CD4-positive, alpha-beta T cell (primary cell): ENCODE measurements at regions not wholly inside any gene's neighbourhood (a gene's known extent, or its start where the extent isn't known, plus 50 kb on each side); places are given as distances from the start of the nearest gene placed in this dataset.

Source experiments
- ATAC-seq: fragments of 200-7000 bp; cut with Tn5 transposase; one replicate; pipeline ENCODE4 v1.10.0; 2022; ENCODE audit warnings: mild to moderate bottlenecking; ENCODE audit not compliant: poor library complexity
- CTCF ChIA-PET: fragments of 350-600 bp; sonication (Branson Sonifier 250); formaldehyde crosslinking; loops from one replicate; lab custom pipeline; 2021; ENCODE audit warnings: antibody characterized with exemption, inconsistent platforms; lab: Charles Lee
- POLR2A ChIA-PET: fragments of 350-600 bp; sonication (Branson Sonifier 250); formaldehyde crosslinking; loops from one replicate; lab custom pipeline; 2021; ENCODE audit warnings: antibody characterized with exemption, inconsistent platforms; lab: Charles Lee
- DNase-seq, 14 experiments: peaks; one replicate each; pipeline ENCODE4 v3.0.0-alpha.2; 2013 to 2020; ENCODE audit warnings: mixed read lengths in 2 of 14
- H3K27ac ChIP-seq, 2 donors: one replicate each; pipeline versions ENCODE4 v1.5.1 to v1.7.0; 2013; ENCODE audit warnings: low read length in 2 of 2, low read depth in 1 of 2, mild to moderate bottlenecking in 1 of 2
- H3K27me3 ChIP-seq, 2 experiments: 1 replicate in 1 of 2; 2 replicates in 1 of 2; pipeline versions ENCODE4 v1.6.1 to v1.7.0; 2013; ENCODE audit warnings: low read length in 2 of 2, control low read depth in 1 of 2, mild to moderate bottlenecking in 1 of 2, moderate library complexity in 1 of 2; ENCODE audit not compliant: insufficient read depth in 2 of 2, control insufficient read depth in 1 of 2
- H3K36me3 ChIP-seq: one replicate; pipeline ENCODE4 v1.6.1; 2013; ENCODE audit warnings: low read length, control low read depth; ENCODE audit not compliant: insufficient read depth
- H3K4me1 ChIP-seq: one replicate; pipeline ENCODE4 v1.6.1; 2013; ENCODE audit warnings: low read length, control low read depth; ENCODE audit not compliant: insufficient read depth
- H3K4me3 ChIP-seq: one replicate; pipeline ENCODE4 v1.5.1; 2013; ENCODE audit warnings: mild to moderate bottlenecking, low read length, moderate library complexity
- H3K9me3 ChIP-seq, 2 experiments: 1 replicate in 1 of 2; 2 replicates in 1 of 2; pipeline versions ENCODE4 v1.6.1 to v1.7.0; 2013; ENCODE audit warnings: low read length in 2 of 2, mild to moderate bottlenecking in 2 of 2, control low read depth in 1 of 2, moderate library complexity in 1 of 2; ENCODE audit not compliant: control insufficient read depth in 1 of 2, insufficient read depth in 1 of 2
- H3K27ac Mint-ChIP-seq: one replicate; pipeline ENCODE4 v1.8.0; 2020; ENCODE audit warnings: mixed read lengths
- H3K27me3 Mint-ChIP-seq: one replicate; pipeline ENCODE4 v1.8.0; 2021; ENCODE audit warnings: mixed read lengths
- H3K36me3 Mint-ChIP-seq: one replicate; pipeline ENCODE4 v1.8.0; 2021; ENCODE audit warnings: low read depth, mixed read lengths
- H3K4me1 Mint-ChIP-seq: one replicate; pipeline ENCODE4 v1.8.0; 2021; ENCODE audit warnings: low read depth, mixed read lengths
- H3K4me3 Mint-ChIP-seq: one replicate; pipeline ENCODE4 v1.8.0; 2020; ENCODE audit warnings: mild to moderate bottlenecking, mixed read lengths
- H3K9me3 Mint-ChIP-seq: one replicate; pipeline ENCODE4 v1.8.0; 2020; ENCODE audit warnings: mixed read lengths
- CTCF ChIP-seq: fragments of 200-600 bp; IDR thresholded peaks from one replicate; pipeline ENCODE4 v1.8.0; 2022; ENCODE audit warnings: antibody characterized with exemption, mild to moderate bottlenecking
- intact Hi-C, 2 experiments: fragments of 100-400 bp; cut with DNase I in 1 of 2; cut with micrococcal nuclease in 1 of 2; formaldehyde crosslinking; loops; one replicate each; pipeline versions ENCODE4 v1.15.1 to v1.9.0; 2023 to 2025; cut with DNase I, micrococcal nuclease

GRCh38 chr5:6086871-6087270, 291.5 kb downstream of the MED10 start:
- H3K27me3 Mint-ChIP-seq = no peaks in the 10 kb centered on the region
- H3K4me3 Mint-ChIP-seq = no peak overlapping the region
- ChIA-PET CTCF (no interaction called here), POLR2A (no interaction called here)
- peaks cover 2% of the 10 kb centered on the region for H3K9me3 Mint-ChIP-seq
- H3K9me3 ChIP-seq = peaks cover 0 to 5% of the 10 kb centered on the region in 2 experiments
- no peak overlapping the region for H3K27ac Mint-ChIP-seq
- H3K27ac ChIP-seq = no peak overlapping the region
- DNase-seq = no peak
- H3K4me1 ChIP-seq = no peaks in the 10 kb centered on the region
- TF ChIP-seq CTCF = no peak
- no peaks in the 10 kb centered on the region for H3K4me1 Mint-ChIP-seq
- no peak for ATAC-seq
- no peaks in the 10 kb centered on the region for H3K27me3 ChIP-seq
- no peaks in the 10 kb centered on the region for H3K36me3 Mint-ChIP-seq
- H3K4me3 ChIP-seq = no peak overlapping the region
- no peaks in the 10 kb centered on the region for H3K36me3 ChIP-seq
- intact Hi-C loops = no loop called here

GRCh38 chr5:6085341-6085860, 292.9 kb downstream of the MED10 start:
- Mint-ChIP-seq H3K27ac (no peak overlapping the region), H3K36me3 (no peaks in the 10 kb centered on the region), H3K4me1 (no peaks in the 10 kb centered on the region), H3K27me3 (no peaks in the 10 kb centered on the region), H3K4me3 (no peak overlapping the region), H3K9me3 (no peaks in the 10 kb centered on the region)
- no peaks in the 10 kb centered on the region for H3K4me1 ChIP-seq
- no peak for TF ChIP-seq CTCF
- intact Hi-C loops = no loop called here
- peaks cover 0 to 5% of the 10 kb centered on the region in 2 experiments for H3K9me3 ChIP-seq
- POLR2A ChIA-PET = no interaction called here
- DNase-seq = no peak
- ATAC-seq = no peak
- H3K36me3 ChIP-seq = no peaks in the 10 kb centered on the region
- CTCF ChIA-PET = no interaction called here
- H3K27me3 ChIP-seq = no peaks in the 10 kb centered on the region
- no peak overlapping the region for H3K27ac ChIP-seq
- no peak overlapping the region for H3K4me3 ChIP-seq

DNA sequence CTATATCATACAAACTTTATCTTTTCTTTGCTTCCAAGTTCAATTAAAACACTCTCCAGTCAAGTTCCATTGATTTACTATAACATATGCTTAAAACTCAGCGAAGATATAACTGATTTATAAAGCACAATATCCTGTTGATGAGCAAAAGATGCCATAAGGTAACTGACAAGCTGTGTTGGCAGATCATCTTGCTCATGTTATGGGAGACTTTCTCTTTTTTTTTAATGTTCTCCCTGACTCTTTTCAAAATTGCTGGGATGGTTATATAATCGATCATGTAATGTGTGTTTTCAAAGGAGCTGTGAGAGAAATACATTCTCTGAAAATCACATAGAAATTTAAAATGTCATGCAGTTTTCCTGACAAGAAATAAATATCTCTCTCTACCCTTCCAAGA, 293.5 kb downstream of the MED10 start:
- TF ChIP-seq CTCF = no peak
- H3K27me3 ChIP-seq = no peaks in the 10 kb centered on the region
- H3K36me3 ChIP-seq = no peaks in the 10 kb centered on the region
- Mint-ChIP-seq H3K4me3 (no peak overlapping the region), H3K27me3 (no peaks in the 10 kb centered on the region), H3K9me3 (no peaks in the 10 kb centered on the region), H3K36me3 (no peaks in the 10 kb centered on the region), H3K4me1 (no peaks in the 10 kb centered on the region), H3K27ac (no peak overlapping the region)
- H3K9me3 ChIP-seq = peaks cover 0 to 5% of the 10 kb centered on the region in 2 experiments
- H3K4me1 ChIP-seq = no peaks in the 10 kb centered on the region
- ChIA-PET POLR2A (no interaction called here), CTCF (no interaction called here)
- H3K4me3 ChIP-seq = no peak overlapping the region
- no peak overlapping the region for H3K27ac ChIP-seq
- no peak for DNase-seq
- intact Hi-C loops = no loop called here
- no peak for ATAC-seq
